CD4-positive, alpha-beta T cell treated with Interleukin-10 for 1 hour (primary cell): ENCODE measurements at regions not wholly inside any gene's neighbourhood (a gene's known extent, or its start where the extent isn't known, plus 50 kb on each side); places are given as distances from the start of the nearest gene placed in this dataset.
A peak's percentile ranks its signal among the peaks of the same experiment; 100 is the strongest.

ENCODE experiments used
- DNase-seq: peaks from one replicate; pipeline ENCODE4 v3.0.0-alpha.2; 2020

- peak; percentile 54 for DNase-seq
These were observed 71.6 kb upstream of the ZPBP start for GRCh38 chr7:50164559-50165170.

DNA sequence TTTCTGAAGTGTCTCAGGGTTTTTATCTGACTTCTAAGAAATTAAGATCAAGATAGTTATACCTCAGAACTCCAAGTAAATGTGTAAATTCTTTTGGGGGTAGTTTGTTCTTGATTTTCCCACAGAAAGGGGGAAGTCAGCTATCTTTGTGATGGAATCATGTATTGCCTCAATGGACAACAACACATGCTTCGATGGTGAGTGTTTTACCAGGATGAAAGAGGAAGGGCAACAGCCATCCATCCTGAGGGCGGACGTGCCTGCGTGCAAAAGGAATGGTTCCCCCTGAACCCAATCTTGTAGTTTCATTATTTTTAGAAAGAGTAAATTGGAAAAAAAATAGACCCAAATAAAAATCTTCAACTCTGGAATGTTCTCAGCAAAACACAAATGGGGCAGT is 67.2 kb upstream of the ZPBP start:
- no peak for DNase-seq

DNA sequence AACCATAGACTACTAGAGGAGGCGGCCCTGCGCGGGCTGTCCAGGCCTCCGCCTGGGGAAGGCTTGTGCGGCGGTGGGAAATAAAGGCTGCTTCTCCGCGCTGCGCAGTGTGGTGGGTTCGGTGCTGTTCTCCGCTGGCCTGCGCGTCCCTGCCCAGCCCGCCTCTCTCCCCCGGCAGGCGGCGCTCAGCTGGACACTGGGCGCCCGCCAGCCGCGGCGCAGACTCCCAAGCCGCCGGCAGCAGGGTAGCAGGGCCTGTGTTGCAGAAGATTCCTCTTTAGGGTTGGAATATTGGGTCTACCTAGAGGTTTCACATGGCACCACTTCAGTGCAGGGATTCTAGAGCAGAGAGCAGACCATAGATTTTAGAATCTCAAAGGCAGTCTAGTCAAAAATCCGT is 66.1 kb upstream of the ZPBP start:
- no peak for DNase-seq

DNA sequence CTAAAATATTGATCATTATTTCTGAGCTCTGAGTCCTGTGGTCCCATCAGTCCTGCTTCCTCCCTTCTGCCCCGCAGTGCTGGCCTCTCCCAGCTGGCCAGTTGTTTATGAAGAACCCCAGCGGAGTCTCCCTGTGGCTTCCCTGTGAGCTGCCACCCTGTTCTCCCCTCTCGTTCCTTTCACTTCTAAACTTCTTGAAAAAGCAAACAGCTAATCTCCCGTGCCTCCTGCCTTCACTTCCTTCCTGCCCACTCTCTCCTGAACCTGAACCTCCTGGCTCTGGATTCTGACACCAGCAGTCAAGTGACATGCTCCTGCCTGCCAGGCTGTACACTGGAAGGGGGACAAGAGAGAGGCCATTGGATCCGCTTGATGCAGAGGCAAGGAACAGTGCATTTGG is 63.7 kb upstream of the ZPBP start:
- no peak for DNase-seq

DNA sequence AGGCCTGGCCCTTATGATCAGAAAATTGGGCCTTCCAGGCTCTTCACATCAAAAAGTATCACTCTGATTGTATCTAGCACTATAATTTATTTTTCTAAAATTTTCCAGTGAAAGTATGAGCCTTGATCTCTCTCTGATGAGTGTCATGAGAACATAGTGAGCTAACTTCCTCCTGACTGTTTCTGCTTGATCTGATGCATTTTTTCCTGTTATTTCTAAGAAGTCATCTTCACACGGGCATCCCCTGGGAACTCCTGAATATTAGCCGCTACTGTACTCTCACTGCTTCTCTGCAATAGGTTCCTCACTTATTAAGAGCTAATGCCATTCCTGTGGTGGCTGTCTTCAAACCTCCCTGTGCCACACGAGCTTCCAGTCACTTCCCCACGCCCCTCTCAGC is 63.1 kb upstream of the ZPBP start:
- no peak for DNase-seq

DNA sequence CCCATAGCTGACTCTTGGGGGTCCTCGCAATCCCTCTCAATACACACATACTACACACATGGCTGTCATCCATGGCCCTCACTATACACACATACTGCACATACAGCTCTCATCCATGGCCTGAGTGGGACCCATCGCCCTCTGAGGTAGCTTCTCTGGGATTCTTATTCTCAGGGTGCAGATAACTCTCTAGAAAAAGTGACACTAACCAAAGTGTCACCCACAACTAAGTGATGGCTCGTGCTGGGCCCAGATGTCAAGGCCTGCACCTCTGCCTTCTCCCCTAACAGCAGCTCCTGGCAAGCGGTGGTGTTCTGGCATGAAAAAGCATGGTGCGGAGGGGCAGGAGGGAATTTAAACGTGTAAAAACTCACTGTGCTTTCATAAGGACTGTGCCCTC is 62.7 kb upstream of the ZPBP start:
- no peak for DNase-seq

DNA sequence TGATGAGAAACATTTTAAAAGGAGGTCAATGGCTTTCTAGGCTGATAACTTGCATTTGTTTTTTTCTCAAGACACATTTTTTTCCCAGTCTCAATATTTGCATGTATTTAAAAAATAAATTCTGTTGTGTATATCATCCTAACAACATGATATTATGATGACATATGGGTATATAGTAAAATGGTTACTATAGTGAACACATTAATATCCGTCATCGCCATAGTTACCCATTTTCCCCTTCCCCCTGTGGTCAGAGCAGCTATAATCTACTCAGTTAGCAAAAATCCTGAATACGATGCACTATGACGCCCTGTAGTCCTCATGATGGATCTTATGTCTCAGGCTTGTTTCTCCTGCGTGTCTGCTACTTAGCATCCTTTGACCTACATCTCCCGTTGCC is 60.9 kb upstream of the ZPBP start:
- no peak for DNase-seq

- no peak for DNase-seq
These were observed 60.1 kb upstream of the ZPBP start for GRCh38 chr7:50153148-50153547.

DNA sequence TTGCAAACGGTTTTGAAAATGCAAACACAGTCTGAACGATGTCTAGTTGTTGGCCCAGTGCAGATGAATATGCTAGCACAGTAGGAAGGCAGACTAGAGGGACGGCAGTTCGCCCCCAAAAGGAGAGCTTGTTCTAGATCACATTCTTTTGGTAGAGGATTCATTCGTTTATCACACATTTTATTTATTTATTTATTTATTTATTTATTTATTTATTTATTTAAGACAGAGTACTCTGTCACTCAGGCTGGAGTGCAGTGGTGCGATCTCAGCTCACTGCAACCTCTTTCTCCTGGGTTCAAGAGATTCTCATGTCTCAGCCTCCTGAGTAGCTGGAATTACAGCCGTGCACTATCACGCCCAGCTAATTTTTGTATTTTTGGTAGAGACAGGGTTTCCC is 59.4 kb upstream of the ZPBP start:
- DNase-seq = no peak

DNA sequence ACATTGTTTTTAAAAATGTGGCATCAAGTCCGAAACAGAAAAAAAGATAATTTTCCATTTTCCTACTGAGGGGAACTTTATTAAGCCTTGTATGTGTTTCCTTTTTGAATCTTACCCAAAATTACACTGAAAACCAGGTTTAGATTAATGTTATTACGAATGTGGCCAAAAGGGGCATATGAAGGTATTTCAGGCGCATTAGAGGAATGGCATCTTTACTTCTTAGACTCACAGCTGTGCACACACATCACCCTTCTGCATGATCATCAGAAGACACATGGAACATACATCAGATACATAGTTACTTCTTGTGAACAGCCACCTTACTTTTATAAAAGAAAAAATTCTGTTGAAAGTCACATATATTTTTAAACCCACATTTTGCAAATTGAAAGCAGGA is 58.6 kb upstream of the ZPBP start:
- DNase-seq = no peak

GRCh38 chr7:50151001-50151400 is 58.0 kb upstream of the ZPBP start:
- no peak for DNase-seq

DNA sequence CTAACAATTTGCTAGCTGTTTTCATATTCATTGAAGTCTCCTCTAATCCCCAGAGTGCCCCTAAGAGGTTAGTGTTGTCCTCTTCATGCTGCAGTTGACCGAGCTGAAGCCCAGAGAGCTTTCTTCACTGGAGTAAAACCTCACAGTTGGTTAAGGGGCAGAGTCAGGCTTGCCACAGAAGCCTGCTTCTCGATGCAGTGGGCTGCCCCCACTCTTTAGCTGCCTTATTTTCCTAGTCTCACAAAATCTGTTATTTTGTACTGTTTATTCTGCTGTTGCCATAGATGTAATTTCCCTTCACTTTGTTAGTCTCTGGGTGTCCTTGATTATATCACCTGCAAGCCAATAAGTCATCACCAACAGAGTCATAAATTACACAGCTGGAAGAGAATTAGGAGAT is 56.3 kb upstream of the ZPBP start:
- peak; percentile 35 for DNase-seq

DNA sequence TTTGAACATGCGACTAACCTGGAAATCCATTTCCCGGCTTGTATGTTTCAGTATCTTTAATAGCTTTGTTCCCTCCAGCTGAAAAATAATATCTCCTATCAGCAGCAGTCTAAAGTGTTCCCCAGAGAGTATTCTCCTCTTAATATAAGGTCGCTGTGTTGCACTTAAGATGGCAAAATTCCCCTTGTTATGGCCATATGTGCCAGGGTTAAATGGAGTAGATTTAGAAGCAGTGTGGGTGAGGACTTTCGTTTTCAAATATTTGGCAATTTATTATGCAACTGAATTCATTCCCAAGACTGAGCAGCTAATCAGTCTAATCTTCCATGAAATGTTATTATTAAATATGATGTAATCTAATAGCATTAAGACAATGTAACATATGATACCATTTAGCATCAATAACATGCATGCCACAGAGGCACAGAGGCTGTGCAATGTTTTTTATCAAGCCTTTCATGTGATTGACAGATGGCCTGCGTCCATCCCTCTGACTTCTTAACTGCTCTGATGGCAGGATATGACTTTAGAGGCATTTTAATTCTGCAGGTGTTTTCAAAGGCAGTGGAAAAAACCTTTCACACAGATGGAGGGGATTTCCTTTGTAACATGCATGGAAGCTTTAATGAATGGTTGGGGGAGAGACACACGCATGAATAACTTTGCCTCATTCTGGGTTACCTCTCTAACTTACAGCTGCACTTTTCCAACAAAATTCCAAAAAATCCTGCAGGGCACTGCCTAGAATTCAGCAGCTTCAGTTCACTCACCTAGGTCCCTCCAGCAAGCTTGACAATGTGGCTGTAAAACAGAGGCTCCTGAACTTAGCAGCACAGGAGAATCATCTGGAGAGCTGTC is 55.1 kb upstream of the ZPBP start:
- peak; percentile 64 for DNase-seq

DNA sequence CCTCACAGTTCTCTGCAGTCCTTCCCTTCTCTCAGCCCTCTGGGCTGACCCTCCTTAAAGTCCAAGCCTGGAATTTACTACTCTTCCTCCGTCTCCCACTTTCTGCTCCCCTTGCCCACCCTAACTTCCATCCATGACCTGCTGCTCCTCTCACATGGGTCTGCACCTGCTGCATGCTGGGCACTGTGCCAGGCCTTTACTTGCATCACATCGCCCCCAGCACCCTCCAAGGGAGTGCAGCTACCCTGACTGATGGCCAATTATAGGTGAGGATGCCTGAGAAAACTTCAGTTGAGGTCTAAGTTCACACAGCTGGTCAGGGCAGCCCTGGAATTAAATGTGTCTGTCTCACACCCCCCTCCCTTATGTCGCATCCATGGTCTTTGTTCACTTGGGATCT is 53.6 kb upstream of the ZPBP start:
- no peak for DNase-seq

DNA sequence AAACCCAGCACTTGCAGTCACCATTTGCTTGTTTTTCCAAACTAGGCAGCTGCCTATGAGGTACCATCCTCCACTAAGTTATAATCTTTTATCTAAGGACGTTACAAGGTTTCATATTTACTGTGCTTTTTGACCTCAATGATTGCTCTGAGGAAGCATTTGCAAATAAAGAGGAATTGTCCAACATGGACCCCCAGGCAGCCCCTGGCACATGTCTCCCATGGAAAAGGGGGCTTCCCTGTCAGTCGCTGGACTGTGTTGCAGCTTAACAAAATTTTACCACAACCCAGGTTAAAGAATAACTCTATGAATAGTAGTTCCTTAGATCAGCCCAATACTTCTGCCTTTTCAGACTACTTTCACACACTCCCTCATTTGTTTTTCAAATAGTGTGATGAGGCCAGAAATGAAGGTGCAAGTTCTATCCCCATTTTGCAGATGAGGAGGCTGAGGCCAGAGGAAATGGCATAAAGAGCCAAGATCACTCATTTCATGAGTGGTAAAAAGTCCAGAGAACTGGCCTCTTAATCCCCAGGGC is 52.8 kb upstream of the ZPBP start:
- DNase-seq = no peak

- DNase-seq = no peak
These were observed 52.2 kb upstream of the ZPBP start for GRCh38 chr7:50145226-50145625.
